ENCODE measurements at regions not wholly inside any gene's neighbourhood (a gene's known extent, or its start where the extent isn't known, plus 50 kb on each side); places are given as distances from the start of the nearest gene placed in this dataset.

DNA sequence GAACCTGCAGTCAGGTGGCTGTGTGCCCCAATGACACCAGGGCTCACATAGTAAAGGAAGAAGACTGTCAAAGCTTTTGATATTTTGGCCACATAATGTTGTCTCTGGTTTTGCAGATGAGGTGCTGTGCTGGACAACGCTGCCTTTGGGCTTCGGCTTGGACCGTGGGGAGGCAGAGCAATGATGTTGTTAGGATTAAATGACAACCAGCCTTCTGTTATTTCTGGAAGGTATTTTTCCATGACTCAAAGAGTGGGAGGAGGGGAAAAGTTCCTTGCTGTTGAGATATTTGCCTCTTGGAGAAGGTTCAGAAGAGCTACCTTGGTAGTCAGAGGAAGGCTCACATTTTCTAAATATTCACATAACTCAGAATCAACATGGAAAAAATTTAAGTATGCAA lies 187.3 kb upstream of the GALNT2 start:
- TF ChIP-seq SPI1 (IDR thresholded peaks at IDR 0.05; ENCODE audit: borderline replicate concordance, low read depth) (no peak), CTCF (IDR thresholded peaks at IDR 0.05; ENCODE audit: insufficient read depth, low read length) (no peak)

Data from HL-60 (cell line).